DMS 273 (cell line): ENCODE measurements at regions not wholly inside any gene's neighbourhood (a gene's known extent, or its start where the extent isn't known, plus 50 kb on each side); places are given as distances from the start of the nearest gene placed in this dataset.
"Not testable (repeated sequence)": the region's sequence is repeated elsewhere in the genome, so short reads cannot be mapped to it uniquely, and the experiment has no call there.

Source experiments
- DNase-seq: peaks from one replicate; lab custom pipeline; 2025; ENCODE audit not compliant: unreplicated experiment; lab: John Stamatoyannopoulos, UW

GRCh38 chr12:47378222-47378582 lies 298.4 kb upstream of the AMIGO2 start:
- DNase-seq, result no peak

DNA sequence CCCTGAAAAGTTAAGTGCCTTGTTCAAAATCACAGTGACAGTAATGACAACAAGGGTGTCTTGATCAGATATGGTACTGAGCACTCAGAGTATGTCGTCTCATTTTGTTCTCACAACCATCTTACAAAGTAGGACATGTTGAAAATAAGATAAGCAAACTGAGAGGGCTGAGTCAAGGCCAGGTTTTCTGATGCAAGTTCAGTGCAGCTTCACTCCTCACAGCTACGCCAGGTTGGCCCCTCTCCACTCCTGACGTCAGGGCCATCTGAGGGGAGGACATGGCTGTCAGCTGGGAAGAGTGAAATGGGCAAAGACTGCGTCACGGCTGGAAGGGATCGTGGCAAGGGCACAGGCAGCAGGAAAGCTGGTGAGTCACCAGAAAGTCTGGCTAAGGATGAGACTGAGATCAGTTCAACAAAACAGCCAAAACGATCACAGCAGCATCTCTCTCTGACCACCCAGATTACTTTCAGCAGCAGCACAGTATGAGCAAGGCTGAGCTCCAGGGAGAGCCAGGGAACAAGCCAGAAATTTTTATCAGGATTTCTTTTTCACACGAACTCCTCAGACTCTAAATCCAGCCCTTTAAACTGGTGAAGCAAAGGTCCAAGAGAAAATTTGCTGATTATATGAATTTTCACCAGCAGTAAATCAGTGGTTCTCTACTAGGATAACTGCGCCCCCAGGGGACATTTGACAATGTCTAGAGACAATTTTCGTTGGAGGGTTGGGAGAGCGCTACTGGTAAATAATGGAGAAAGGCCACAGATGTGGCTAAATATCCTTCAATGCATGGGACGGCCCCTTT lies 297.9 kb upstream of the AMIGO2 start:
- peak; percentile 32 for DNase-seq

DNA sequence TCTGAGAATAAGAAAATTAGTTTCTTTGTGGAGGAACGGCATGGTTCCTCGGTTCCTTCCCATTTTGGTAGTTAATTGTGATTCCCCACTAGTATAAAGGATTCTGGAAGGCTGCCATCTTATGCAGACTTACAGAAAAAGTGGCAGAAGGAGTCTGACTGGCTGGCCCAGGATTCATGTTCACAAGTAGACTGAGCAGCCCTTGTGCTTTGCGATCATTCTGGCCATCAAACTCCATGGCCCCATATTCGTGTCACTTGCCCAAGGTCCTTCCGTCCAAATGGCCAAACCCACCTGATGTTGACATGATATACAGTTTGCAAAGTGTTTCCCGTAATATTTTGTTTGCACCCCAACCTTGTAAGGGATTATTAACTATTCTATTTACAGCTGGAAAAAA lies 297.2 kb upstream of the AMIGO2 start:
- peak; percentile 43 for DNase-seq

DNA sequence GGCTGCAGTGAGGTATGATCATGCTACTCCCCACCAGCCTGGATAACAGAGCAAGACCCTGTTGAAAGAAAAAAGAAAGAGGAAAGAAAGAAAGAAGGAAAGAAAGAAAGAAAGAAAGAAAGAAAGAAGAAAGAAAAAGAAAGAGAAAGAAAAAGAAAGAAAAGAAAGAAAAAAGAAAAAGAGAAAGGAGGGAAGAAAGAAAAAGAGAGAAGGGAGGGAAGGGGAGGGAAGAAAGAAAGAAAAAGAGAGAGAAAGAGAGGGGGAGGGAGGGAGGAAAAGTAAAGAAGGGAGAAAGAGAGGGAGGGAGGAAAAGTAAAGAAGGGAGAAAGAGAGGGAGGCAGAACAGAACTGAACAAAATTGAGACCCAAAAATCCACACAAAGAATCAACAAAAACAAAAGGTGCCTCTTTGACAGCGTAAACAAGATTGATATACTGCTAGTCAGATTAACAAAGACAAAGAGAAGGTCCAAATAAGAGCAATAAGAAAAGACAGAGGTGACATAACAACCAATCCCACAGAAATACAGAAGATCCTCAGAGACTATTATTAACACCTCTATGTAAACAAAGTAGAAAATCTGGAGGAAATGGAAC lies 293.9 kb upstream of the AMIGO2 start:
- no peak for DNase-seq

DNA sequence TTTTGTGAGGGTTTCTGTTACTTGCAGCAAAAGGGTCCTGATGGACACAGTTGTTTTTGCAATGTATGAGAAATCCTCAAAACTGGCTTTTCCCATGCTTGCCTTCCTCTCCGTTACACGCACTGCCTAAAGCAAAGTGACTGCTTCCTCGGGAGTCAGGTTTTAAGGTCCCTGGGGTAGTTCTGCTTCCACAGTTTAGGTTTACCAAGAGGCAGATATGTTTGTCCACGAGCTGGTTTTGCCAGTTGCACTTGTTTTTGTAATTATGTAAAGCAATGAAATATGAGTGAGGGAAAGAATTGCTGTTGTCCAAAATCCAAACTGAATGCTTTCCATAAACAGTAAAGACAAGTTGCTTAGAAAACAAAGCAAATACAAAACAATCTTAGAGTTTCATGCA lies 290.7 kb upstream of the AMIGO2 start:
- no peak for DNase-seq

GRCh38 chr12:47369085-47369484 lies 289.3 kb upstream of the AMIGO2 start:
- no peak for DNase-seq

DNA sequence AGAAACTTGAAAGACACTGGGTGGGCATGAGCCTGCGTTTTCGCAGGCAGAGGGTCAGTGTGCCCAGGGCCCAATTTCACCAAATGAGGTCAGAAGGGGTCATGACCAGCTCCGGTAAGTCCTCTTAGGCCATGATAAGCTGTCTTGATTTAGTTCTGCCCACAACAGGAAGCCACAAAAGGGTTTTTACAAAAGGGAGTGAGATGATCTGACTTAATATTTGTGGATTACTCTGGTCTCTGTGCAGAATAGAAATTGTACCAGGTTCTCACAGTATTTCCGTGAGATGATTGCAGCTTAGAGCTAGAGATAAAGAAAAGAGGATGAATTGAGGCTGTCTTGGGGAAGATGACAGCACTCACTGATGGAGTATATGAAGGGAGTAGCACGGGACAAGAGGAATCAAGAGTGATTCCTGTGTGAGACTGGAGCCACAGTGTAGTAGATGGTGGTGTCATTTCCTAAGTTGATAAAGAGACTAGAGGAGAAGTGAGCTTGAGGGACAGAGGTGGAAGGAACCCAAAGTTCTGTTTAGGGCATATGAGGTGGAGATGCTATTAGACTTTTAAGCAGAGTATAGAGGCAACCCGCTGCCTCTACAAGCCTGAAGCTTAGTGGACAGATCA lies 288.3 kb upstream of the AMIGO2 start:
- DNase-seq, result no peak

- no peak for DNase-seq
Measured at GRCh38 chr12:47366579-47366978, 286.8 kb upstream of the AMIGO2 start.

DNA sequence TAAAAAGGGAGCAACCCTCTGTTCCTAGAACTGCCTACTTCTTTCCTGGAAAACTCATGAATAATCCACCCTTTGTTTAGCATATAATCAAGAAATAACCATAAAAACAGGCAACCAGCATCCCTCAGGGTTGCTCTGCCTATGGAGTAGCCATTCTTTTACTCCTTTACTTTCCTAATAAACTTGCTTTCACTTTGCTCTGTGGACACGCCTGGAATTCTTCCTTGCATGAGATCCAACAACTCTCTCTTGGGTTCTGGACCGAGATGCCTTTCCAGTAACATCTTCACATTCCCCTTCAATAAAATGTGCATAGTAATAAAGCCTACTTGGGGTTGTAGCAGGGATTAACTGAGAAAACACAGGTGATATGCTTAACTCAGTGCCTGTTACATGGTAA lies 286.4 kb upstream of the AMIGO2 start:
- no peak for DNase-seq

DNA sequence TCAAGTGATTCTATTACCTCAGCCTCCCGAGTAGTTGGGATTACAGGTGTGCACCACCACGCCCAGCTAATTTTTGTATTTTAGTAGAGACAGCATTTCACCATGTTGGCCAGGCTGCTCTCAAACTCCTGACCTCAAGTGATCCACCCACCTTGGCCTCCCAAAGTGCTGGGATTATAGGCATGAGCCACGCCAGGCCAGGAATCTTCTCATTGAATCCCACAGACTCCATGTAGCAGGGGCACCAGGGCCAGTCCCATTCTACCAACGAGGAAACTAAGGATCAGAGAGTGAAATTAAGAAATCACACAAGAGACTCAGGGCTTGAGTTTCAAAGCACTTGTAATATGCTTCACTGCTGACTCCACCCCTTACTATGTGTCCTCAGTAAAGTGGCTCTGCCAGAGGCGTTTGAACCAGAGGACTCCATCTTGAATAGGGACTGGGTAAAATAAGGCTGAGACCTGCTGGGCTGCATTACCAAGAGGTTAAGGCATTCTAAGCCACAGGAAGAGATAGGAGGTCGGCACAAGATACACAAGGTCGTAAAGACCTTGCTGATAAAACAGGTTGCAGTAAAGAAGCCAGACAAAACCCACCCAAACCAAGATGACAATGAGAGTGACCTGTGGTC lies 285.8 kb upstream of the AMIGO2 start:
- not testable (repeated sequence) for DNase-seq

- DNase-seq, result no peak
Measured at GRCh38 chr12:47364261-47364660, 284.5 kb upstream of the AMIGO2 start.

- DNase-seq, result no peak
Measured at GRCh38 chr12:47362126-47362705, 282.5 kb upstream of the AMIGO2 start.

DNA sequence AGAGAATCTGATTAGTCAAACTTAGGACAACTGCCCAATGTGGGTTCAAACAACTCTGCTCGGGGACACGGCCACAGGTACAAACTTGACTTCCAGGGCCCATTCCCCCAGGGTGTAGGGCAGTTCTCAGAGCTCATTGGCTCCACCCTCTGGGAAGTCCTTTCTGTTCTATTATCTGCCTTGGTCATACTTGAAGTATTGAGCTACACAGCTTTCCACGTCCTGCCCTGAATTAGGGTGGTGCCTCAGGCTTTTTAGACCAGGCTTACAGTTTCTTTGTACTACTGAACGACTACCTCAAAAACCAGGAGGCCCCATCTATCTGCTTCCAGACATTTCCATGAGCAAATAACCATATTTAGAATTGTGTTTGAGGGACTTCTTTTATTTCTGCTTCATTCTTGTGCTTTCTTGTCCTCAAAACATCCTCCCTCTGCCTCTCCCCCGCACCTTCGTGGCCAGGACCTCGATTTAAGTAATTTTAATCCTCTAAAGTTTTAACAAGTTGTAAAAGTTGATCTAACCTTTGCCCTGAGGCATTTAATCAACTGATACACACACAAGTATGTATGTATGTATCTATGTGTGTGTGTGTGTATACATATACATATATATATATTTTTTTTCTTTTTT lies 281.7 kb upstream of the AMIGO2 start:
- no peak for DNase-seq

GRCh38 chr12:47360771-47361388 lies 281.1 kb upstream of the AMIGO2 start:
- no peak for DNase-seq

DNA sequence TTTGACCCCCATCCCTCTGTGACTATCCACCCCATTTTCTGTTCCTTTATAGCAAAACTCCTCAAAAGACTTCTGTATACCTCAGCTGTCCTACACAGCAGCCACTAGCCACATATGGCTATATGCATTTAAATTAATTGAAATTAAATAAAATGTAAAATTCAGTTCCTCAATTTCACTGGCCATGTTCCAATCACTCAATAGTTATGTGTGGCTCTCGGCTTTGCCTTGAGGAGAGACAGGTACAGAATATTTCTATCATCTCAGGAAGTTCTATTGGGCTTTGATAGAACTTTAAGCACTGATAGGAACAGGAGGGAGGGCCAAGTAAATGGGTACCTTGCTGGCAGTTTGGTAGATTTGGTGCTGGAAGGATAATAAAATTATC lies 280.3 kb upstream of the AMIGO2 start:
- no peak for DNase-seq

- no peak for DNase-seq
Measured at GRCh38 chr12:47359310-47360092, 279.7 kb upstream of the AMIGO2 start.

DNA sequence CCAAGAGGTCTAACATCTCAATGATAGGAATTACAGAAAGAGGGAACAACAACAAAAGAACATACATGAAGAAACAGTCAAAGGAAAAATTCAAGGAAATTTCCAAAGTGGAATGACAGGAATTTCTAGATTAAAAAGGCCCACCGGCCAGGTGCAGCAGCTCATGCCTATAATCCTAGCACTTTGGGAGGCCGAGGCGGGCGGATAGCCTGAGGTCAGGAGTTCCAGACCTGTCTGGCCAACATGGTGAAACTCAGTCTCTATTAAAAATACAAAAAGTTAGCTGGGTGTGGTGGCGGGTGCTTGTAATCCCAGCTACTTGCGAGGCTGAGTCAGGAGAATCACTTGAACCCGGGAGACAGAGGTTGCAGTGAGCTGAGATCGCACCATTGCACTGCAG lies 277.2 kb upstream of the AMIGO2 start:
- not testable (repeated sequence) for DNase-seq

DNA sequence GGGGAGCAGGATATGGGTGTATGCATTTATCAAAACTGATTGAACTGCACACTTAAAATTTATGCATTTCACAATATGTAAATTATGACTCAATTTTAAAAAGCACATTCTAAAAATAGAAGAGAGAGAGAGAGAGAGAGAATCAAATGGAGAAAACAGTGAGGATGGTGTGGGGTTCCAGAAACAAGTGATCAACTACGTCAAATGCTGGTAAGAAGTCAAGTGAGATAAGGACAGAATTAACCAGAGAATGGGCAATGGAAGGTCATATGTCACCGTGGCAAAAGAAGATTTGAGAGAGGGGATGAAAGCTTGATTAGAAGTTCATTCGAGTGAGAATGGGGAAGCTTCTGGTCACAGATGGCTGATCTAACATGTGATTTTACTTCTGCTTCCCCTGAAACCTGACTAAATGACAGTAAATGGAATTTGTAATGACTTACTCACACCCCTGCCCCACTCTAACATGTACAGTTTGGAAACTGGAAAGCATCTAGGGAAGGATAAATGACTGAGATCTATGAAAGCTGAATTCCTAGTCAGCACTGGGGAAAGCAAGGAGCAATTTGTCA lies 276.5 kb upstream of the AMIGO2 start:
- DNase-seq, result no peak

- no peak for DNase-seq
Measured at GRCh38 chr12:47353508-47353907, 273.7 kb upstream of the AMIGO2 start.

DNA sequence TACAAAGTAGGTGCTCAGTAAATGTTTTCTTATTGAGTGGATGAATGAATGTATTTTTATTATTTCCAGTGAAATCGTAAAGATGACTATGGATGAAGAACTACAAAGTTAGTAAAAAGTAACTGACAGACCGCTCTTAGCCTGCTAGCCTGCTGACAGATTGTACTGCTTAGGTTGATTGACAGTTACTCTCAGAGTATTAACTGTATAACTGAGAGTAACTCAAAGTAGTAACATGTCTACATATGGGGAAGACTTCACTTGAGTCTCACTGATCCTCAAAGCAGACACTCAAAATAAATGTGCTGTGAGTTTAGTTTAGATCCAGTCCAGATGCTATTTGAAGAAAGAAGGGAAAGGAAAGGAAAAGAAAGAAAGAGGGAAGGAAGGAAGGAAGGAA lies 272.3 kb upstream of the AMIGO2 start:
- no peak for DNase-seq
